ENCODE measurements at regions not wholly inside any gene's neighbourhood (a gene's known extent, or its start where the extent isn't known, plus 50 kb on each side); places are given as distances from the start of the nearest gene placed in this dataset.
A peak's percentile ranks its signal among the peaks of the same experiment; 100 is the strongest.

- intact Hi-C loops (cut with DNase I) = no loop called here
- ATAC-seq (peak in 2 of 4 donors; percentile 22 to 52), DNase-seq (no peak)
- TF ChIP-seq POLR2A (IDR thresholded peaks at IDR 0.05) (no peak), CTCF (IDR thresholded peaks at IDR 0.05) (no peak)
- H3K27me3 ChIP-seq = no peaks in the 10 kb centered on the region
- H3K36me3 ChIP-seq = no peaks in the 10 kb centered on the region
- H3K9me3 ChIP-seq = peaks cover 0 to 6% (median 0%) of the 10 kb centered on the region in 12 donors
- no peaks in the 10 kb centered on the region for H3K4me1 ChIP-seq
- no peak overlapping the region for H3K4me3 ChIP-seq
- 17 to 26% (median 24%) methylated on average over 4 of the region's 4 CpGs for WGBS, 4 donors
- no peak overlapping the region for H3K27ac ChIP-seq
Observed at GRCh38 chr1:244758708-244759107, 76.8 kb upstream of the COX20 start.

GRCh38 chr1:244759158-244759557 lies 76.3 kb upstream of the COX20 start:
- intact Hi-C loops (cut with DNase I) = no loop called here
- TF ChIP-seq POLR2A (IDR thresholded peaks at IDR 0.05) (no peak), CTCF (IDR thresholded peaks at IDR 0.05) (no peak)
- no peak overlapping the region for H3K4me3 ChIP-seq
- H3K36me3 ChIP-seq = no peaks in the 10 kb centered on the region
- no peaks in the 10 kb centered on the region for H3K27me3 ChIP-seq
- ATAC-seq (no peak), DNase-seq (no peak)
- peaks cover 0 to 6% (median 0%) of the 10 kb centered on the region in 12 donors for H3K9me3 ChIP-seq
- no peak overlapping the region for H3K27ac ChIP-seq
- H3K4me1 ChIP-seq = no peaks in the 10 kb centered on the region
- 80 to 90% (median 84%) methylated on average over 8 of the region's 8 CpGs for WGBS, 4 donors

DNA sequence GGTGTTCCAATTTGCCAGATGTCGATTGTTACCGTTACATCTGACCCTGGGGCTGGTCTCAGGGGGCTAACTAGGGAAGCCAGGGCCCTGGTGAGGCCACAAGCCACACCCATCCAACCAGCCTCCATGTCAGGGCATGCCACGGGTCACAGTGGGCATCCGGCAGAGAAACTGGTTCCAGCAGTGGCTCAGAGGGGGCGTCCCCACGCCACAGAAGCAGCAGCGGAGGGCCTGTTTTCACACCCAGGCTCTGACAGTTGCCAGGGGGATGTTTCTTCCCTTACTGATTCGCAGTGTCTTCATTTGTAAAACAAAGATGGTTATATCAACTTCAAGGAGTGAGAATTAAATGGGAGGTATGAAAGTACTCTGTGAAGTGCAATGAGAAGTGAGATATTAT lies 75.0 kb upstream of the COX20 start:
- no peaks in the 10 kb centered on the region for H3K27me3 ChIP-seq
- peaks cover 0 to 6% (median 0%) of the 10 kb centered on the region in 12 donors for H3K9me3 ChIP-seq
- DNase-seq (no peak), ATAC-seq (no peak)
- intact Hi-C loops (cut with DNase I) = no loop called here
- H3K4me3 ChIP-seq = no peak overlapping the region
- no peak for TF ChIP-seq CTCF (IDR thresholded peaks at IDR 0.05)
- TF ChIP-seq POLR2A (IDR thresholded peaks at IDR 0.05) = no peak
- WGBS, 4 donors = 78 to 92% (median 82%) methylated on average over 4 to 8 of the region's 8 CpGs
- H3K4me1 ChIP-seq = no peaks in the 10 kb centered on the region
- no peak overlapping the region for H3K27ac ChIP-seq
- H3K36me3 ChIP-seq = no peaks in the 10 kb centered on the region

DNA sequence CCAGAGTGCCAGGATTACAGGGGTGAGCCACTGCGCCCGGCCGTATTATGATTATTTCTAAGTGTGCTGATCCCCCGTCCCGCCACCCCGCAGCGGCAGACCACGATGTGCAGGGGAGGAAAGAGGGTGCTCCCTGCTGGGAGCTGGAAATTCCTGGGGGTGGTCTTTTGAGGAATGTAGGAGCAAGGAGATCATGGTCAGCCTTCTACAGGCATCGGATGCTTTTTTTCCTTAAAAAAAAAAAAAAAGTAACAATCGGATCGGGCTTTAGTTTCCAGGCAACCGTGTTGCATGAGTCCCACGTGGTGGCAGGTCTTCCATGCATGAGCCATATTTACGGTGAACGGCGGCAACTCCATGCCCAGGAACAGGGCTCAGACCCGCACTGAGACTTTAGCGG lies 74.2 kb upstream of the COX20 start:
- peaks cover 0 to 6% (median 0%) of the 10 kb centered on the region in 12 donors for H3K9me3 ChIP-seq
- WGBS, 4 donors = 74 to 82% (median 76%) methylated on average over 17 to 18 of the region's 18 CpGs
- TF ChIP-seq POLR2A (IDR thresholded peaks at IDR 0.05) = no peak
- no peak for TF ChIP-seq CTCF (IDR thresholded peaks at IDR 0.05)

More for the DNA sequence above, 74.2 kb upstream of the COX20 start:
- DNase-seq (no peak), ATAC-seq (no peak)
- H3K27ac ChIP-seq = no peak overlapping the region
- no peak overlapping the region for H3K4me3 ChIP-seq
- H3K27me3 ChIP-seq = no peaks in the 10 kb centered on the region
- intact Hi-C loops (cut with DNase I) = no loop called here
- H3K36me3 ChIP-seq = no peaks in the 10 kb centered on the region
- no peaks in the 10 kb centered on the region for H3K4me1 ChIP-seq
